ENCODE measurements at regions not wholly inside any gene's neighbourhood (a gene's known extent, or its start where the extent isn't known, plus 50 kb on each side); places are given as distances from the start of the nearest gene placed in this dataset.

DNA sequence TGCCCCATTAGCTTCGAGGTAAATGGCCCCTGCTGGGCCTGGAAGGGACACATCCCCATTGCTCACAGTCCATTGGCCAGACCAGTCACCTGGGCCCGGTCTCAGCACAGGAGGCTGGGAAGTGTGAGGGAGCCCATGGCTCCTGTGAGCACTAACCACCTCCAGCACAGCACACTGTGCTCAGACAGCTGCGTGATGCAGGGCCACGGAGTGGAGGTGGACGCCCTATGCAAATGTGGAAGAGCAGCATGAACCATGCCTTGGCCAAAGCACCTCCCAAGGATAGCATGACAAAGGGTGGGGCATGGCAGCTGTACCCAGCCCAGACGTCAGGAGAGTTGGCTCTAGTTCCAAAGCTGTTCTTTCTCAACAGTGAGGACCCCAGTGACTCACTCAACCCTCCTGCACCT lies 120.1 kb upstream of the ZMIZ1 start:
- peaks cover 27 to 33% of the 10 kb centered on the region in 2 donors for H3K4me1 ChIP-seq (ENCODE audit: control insufficient read depth in 1 of 2, insufficient read depth in 2 of 2, low read length in 2 of 2)
- no peaks in the 10 kb centered on the region for H3K36me3 ChIP-seq (ENCODE audit: control insufficient read depth in 1 of 2, insufficient read depth in 2 of 2, low read length in 2 of 2)
- H3K9me3 ChIP-seq (ENCODE audit: control insufficient read depth in 1 of 2, low read length in 2 of 2) = no peaks in the 10 kb centered on the region
- no peak overlapping the region for H3K27ac ChIP-seq (ENCODE audit: low read length)
- H3K4me3 ChIP-seq (ENCODE audit: low read depth in 1 of 2, low read length in 2 of 2) = no peak overlapping the region
- H3K27me3 ChIP-seq (ENCODE audit: low read depth, low read length) = no peaks in the 10 kb centered on the region

DNA sequence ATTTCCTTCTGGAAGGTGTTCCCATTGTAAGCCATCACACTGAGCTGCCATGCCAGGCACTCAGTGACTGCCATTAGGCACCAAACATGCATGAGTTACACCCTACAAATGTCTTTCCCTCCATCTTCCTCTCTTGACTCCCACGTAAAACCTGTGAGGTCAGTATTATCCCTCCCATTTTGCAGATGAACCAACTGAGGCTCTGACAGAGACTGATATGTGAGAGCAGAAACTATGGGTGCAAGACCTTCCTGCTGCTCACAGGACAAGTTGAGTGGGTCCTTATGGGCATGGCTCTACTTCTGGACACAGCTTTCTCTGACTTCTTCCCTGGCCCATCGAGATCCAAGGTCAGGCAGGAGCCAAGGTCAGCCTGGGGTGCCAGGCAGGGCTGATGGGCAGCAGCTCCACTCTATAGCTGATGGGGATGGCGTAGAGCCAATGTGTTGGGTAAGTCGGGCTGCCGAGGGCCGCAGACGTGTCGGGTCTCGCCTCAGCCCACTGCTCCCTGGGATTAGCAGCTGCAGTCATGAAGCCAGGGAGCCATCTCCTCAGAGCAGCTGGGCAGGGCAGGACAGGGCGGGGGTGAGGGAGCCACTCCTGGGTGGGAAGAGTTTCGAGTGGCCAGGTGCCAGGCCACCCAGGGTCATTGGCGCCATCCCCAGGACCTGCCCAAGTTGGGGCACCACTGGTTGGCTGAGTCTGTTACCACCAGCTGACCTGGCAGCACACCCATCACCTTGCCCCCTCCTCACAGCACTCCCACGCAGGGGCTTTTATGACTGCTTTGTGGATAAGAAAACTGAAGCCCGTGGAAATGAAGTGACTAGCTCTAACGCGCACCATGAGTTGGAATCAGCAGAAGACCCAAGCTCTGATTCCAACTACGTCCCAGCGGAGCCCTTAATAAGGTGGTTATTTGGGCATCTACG lies 117.8 kb upstream of the ZMIZ1 start:
- Histone ChIP-seq H3K4me3 (ENCODE audit: low read depth in 1 of 2, low read length in 2 of 2) (no peak overlapping the region), H3K36me3 (ENCODE audit: control insufficient read depth in 1 of 2, insufficient read depth in 2 of 2, low read length in 2 of 2) (no peaks in the 10 kb centered on the region), H3K9me3 (ENCODE audit: control insufficient read depth in 1 of 2, low read length in 2 of 2) (no peaks in the 10 kb centered on the region), H3K27ac (ENCODE audit: low read length) (no peak overlapping the region), H3K4me1 (ENCODE audit: control insufficient read depth in 1 of 2, insufficient read depth in 2 of 2, low read length in 2 of 2) (peaks cover 9 to 12% of the 10 kb centered on the region in 2 donors), H3K27me3 (ENCODE audit: low read depth, low read length) (no peaks in the 10 kb centered on the region)

DNA sequence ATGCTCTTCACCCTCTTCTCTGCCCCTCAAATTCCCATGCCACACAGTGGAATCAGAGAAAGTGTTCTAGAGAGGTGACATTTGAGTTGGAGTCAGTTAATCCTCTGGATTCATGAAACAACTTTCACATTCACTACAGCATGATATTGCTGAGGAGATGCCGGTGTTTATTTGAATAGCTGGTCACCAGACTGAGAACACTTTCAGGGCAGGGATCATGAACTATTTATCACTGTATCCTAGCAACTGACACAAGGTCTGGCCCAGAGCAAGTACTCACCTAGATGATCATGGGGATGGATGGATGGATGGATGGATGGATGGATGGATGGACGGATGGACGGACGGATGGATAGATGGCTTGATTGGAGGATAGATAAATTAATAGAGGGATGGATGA lies 116.7 kb upstream of the ZMIZ1 start:
- H3K27ac ChIP-seq (ENCODE audit: low read length) = no peak overlapping the region
- no peak overlapping the region for H3K4me3 ChIP-seq (ENCODE audit: low read depth in 1 of 2, low read length in 2 of 2)
- H3K36me3 ChIP-seq (ENCODE audit: control insufficient read depth in 1 of 2, insufficient read depth in 2 of 2, low read length in 2 of 2) = no peaks in the 10 kb centered on the region
- peaks cover 4% of the 10 kb centered on the region in 2 donors for H3K4me1 ChIP-seq (ENCODE audit: control insufficient read depth in 1 of 2, insufficient read depth in 2 of 2, low read length in 2 of 2)
- no peaks in the 10 kb centered on the region for H3K9me3 ChIP-seq (ENCODE audit: control insufficient read depth in 1 of 2, low read length in 2 of 2)
- H3K27me3 ChIP-seq (ENCODE audit: low read depth, low read length) = no peaks in the 10 kb centered on the region

DNA sequence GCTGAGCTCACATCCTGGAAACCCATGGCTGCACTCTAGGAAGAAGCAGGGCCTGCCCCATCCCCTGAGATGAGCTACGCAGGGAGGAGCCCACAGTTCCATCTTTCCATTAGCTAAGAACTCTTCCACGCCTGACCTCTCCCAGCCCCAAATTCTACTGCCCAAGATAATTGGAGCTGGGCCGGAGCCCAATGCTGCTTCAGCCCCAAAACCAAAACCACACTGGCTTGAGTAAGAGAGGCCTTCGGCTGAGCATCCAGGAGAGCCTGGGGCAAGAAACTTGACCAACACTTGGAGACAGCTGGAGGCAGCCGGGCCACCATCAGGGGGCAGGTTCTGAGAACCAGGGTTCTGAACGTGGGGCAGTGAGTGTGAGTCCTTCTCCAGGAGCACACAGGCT lies 116.1 kb upstream of the ZMIZ1 start:
- H3K27ac ChIP-seq (ENCODE audit: low read length) = no peak overlapping the region
- no peak overlapping the region for H3K4me3 ChIP-seq (ENCODE audit: low read depth in 1 of 2, low read length in 2 of 2)
- no peaks in the 10 kb centered on the region for H3K27me3 ChIP-seq (ENCODE audit: low read depth, low read length)
- H3K36me3 ChIP-seq (ENCODE audit: control insufficient read depth in 1 of 2, insufficient read depth in 2 of 2, low read length in 2 of 2) = no peaks in the 10 kb centered on the region
- no peaks in the 10 kb centered on the region for H3K9me3 ChIP-seq (ENCODE audit: control insufficient read depth in 1 of 2, low read length in 2 of 2)
- H3K4me1 ChIP-seq (ENCODE audit: control insufficient read depth in 1 of 2, insufficient read depth in 2 of 2, low read length in 2 of 2) = peaks cover 0 to 4% of the 10 kb centered on the region in 2 donors

DNA sequence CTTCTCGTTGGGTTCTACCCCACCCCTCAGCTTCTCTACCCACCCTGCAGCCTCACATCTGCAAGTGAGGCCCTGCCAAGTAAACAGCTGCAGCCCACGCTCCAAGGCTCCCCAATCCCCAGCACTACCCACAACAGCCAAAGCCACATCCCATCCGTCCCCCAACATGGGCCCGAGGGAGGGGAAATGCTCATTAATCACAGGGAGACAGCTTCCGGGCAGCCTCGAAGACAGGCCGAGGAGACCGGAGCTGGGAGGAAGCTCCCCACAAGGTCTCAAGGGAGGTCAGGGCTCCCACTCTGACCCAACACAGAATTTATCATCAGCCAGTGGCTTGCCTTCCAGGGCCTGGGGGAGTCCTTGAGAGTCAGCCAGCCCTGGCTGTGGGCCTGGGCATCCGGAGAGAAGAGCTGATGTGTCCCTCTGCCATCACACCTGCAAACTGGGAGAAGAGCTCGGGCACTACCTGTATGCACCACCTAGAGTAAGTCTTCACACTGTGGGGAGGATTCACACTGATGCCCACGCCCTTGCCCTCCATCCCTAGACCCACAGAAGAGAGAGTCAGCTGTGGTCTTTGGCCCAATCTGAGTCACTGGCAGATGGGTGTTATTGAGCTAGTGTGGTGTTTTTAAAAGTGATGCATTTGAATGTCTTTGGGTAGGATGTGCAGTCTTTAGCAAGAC lies 115.5 kb upstream of the ZMIZ1 start:
- no peaks in the 10 kb centered on the region for H3K9me3 ChIP-seq (ENCODE audit: control insufficient read depth in 1 of 2, low read length in 2 of 2)
- H3K4me3 ChIP-seq (ENCODE audit: low read depth in 1 of 2, low read length in 2 of 2) = no peak overlapping the region
- no peaks in the 10 kb centered on the region for H3K36me3 ChIP-seq (ENCODE audit: control insufficient read depth in 1 of 2, insufficient read depth in 2 of 2, low read length in 2 of 2)
- H3K4me1 ChIP-seq (ENCODE audit: control insufficient read depth in 1 of 2, insufficient read depth in 2 of 2, low read length in 2 of 2) = peaks cover 0 to 4% of the 10 kb centered on the region in 2 donors
- H3K27ac ChIP-seq (ENCODE audit: low read length) = no peak overlapping the region
- no peaks in the 10 kb centered on the region for H3K27me3 ChIP-seq (ENCODE audit: low read depth, low read length)

GRCh38 chr10:78953799-78954297 lies 114.9 kb upstream of the ZMIZ1 start:
- Histone ChIP-seq H3K4me1 (ENCODE audit: control insufficient read depth in 1 of 2, insufficient read depth in 2 of 2, low read length in 2 of 2) (peaks cover 0 to 4% of the 10 kb centered on the region in 2 donors), H3K27me3 (ENCODE audit: low read depth, low read length) (no peaks in the 10 kb centered on the region), H3K27ac (ENCODE audit: low read length) (no peak overlapping the region), H3K9me3 (ENCODE audit: control insufficient read depth in 1 of 2, low read length in 2 of 2) (no peaks in the 10 kb centered on the region), H3K4me3 (ENCODE audit: low read depth in 1 of 2, low read length in 2 of 2) (no peak overlapping the region), H3K36me3 (ENCODE audit: control insufficient read depth in 1 of 2, insufficient read depth in 2 of 2, low read length in 2 of 2) (no peaks in the 10 kb centered on the region)

DNA sequence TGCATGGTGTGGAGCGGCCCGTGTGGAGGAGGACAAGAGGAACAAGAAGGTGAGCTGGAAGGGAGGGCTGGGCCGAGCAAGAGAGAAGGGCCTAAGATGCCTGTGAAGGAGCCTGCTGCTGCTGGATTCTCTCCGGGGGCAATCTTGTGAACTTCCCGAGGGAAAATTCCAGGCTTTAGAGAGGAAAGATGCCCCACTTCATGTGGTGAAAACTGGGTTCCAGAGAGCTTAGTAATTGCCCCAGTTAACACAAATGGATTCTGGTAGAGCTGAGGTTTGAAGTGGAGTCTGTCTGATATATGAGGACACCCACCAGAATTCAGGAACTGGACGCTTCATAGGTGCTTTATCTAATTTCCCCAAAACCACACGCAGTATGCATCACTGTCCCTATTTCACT lies 114.1 kb upstream of the ZMIZ1 start:
- H3K27ac ChIP-seq (ENCODE audit: low read length) = no peak overlapping the region
- H3K4me3 ChIP-seq (ENCODE audit: low read depth in 1 of 2, low read length in 2 of 2) = no peak overlapping the region
- H3K9me3 ChIP-seq (ENCODE audit: control insufficient read depth in 1 of 2, low read length in 2 of 2) = no peaks in the 10 kb centered on the region
- H3K27me3 ChIP-seq (ENCODE audit: low read depth, low read length) = no peaks in the 10 kb centered on the region
- H3K36me3 ChIP-seq (ENCODE audit: control insufficient read depth in 1 of 2, insufficient read depth in 2 of 2, low read length in 2 of 2) = no peaks in the 10 kb centered on the region
- peaks cover 3 to 4% of the 10 kb centered on the region in 2 donors for H3K4me1 ChIP-seq (ENCODE audit: control insufficient read depth in 1 of 2, insufficient read depth in 2 of 2, low read length in 2 of 2)

DNA sequence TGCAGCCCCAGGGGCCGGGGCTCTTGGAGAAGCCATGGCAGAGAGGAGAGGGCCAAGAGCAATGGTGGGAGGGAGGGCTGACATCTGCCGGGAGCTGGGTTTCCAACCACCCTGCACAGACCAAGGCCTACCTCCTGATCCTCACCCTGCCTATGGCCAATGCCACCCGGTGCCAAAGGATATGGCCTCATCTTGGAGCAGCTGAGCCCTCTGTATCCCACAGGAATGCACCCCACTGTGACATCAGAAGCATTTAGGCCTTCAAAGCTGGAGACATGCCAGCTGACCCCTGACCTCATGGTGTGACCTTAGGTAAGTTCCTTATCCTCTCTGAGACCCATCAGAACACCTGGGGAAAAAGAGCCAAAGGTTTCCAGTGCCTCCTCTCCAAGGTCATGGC lies 113.6 kb upstream of the ZMIZ1 start:
- Histone ChIP-seq H3K9me3 (ENCODE audit: control insufficient read depth in 1 of 2, low read length in 2 of 2) (no peaks in the 10 kb centered on the region), H3K27ac (ENCODE audit: low read length) (no peak overlapping the region), H3K36me3 (ENCODE audit: control insufficient read depth in 1 of 2, insufficient read depth in 2 of 2, low read length in 2 of 2) (no peaks in the 10 kb centered on the region), H3K4me3 (ENCODE audit: low read depth in 1 of 2, low read length in 2 of 2) (no peak overlapping the region), H3K4me1 (ENCODE audit: control insufficient read depth in 1 of 2, insufficient read depth in 2 of 2, low read length in 2 of 2) (peaks cover 4 to 8% of the 10 kb centered on the region in 2 donors), H3K27me3 (ENCODE audit: low read depth, low read length) (no peaks in the 10 kb centered on the region)

DNA sequence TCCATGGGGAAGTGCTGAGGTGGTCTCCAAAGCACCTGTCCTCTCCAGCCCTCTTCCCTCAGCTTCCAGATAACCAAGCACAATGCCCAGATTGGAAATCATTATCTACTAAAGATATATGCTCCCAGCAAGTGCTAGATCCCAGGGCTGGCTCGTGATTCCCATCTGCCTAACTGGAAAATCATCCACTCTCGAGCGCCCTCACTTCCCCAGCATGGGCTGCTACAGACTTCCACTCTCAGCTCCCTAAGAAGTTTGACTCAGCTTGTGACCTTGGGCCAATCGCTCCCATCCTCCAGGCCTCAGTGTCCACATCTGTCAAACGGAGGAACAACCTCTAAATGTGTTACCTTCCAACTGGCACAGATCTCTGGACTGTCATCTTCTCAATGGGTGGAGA lies 112.4 kb upstream of the ZMIZ1 start:
- Histone ChIP-seq H3K4me1 (ENCODE audit: control insufficient read depth in 1 of 2, insufficient read depth in 2 of 2, low read length in 2 of 2) (peaks cover 4 to 15% of the 10 kb centered on the region in 2 donors), H3K9me3 (ENCODE audit: control insufficient read depth in 1 of 2, low read length in 2 of 2) (no peaks in the 10 kb centered on the region), H3K27me3 (ENCODE audit: low read depth, low read length) (no peaks in the 10 kb centered on the region), H3K27ac (ENCODE audit: low read length) (no peak overlapping the region), H3K4me3 (ENCODE audit: low read depth in 1 of 2, low read length in 2 of 2) (no peak overlapping the region), H3K36me3 (ENCODE audit: control insufficient read depth in 1 of 2, insufficient read depth in 2 of 2, low read length in 2 of 2) (no peaks in the 10 kb centered on the region)

DNA sequence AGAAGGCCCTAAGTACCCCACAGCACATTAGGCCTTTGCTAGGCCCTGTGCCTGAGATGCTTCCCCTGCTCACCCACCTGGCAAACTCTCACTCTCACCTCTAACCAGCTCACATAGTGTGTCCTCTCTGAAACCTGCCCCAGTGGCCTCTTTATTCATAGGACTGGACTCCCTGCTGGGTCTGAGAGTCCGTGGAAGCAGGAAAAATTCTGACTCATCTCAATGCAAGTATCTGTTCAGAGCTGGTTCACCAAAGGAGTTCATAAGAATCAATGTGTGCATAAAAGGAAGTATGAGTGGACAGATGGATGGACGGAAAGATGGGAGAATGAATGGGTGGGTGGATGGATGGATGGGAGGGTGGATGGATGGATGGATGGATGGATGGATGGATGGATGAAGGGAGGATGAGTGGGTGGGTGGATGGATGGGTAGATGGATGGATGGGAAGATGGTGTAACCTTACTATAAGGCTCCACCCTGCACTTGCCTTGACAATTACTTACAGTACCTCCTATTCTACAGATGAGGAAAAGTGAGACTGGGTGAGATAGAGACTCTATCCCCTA lies 111.2 kb upstream of the ZMIZ1 start:
- no peaks in the 10 kb centered on the region for H3K27me3 ChIP-seq (ENCODE audit: low read depth, low read length)
- no peak overlapping the region for H3K4me3 ChIP-seq (ENCODE audit: low read depth in 1 of 2, low read length in 2 of 2)

GRCh38 chr10:78959217-78959923 lies 109.4 kb upstream of the ZMIZ1 start:
- H3K27me3 ChIP-seq (ENCODE audit: low read depth, low read length) = no peaks in the 10 kb centered on the region
- no peaks in the 10 kb centered on the region for H3K9me3 ChIP-seq (ENCODE audit: control insufficient read depth in 1 of 2, low read length in 2 of 2)
- H3K36me3 ChIP-seq (ENCODE audit: control insufficient read depth in 1 of 2, insufficient read depth in 2 of 2, low read length in 2 of 2) = no peaks in the 10 kb centered on the region
- H3K27ac ChIP-seq (ENCODE audit: low read length) = no peak overlapping the region
- peaks cover 0 to 15% of the 10 kb centered on the region in 2 donors for H3K4me1 ChIP-seq (ENCODE audit: control insufficient read depth in 1 of 2, insufficient read depth in 2 of 2, low read length in 2 of 2)
- no peak overlapping the region for H3K4me3 ChIP-seq (ENCODE audit: low read depth in 1 of 2, low read length in 2 of 2)

More for the DNA sequence above, 111.2 kb upstream of the ZMIZ1 start:
- Histone ChIP-seq H3K9me3 (ENCODE audit: control insufficient read depth in 1 of 2, low read length in 2 of 2) (no peaks in the 10 kb centered on the region), H3K4me1 (ENCODE audit: control insufficient read depth in 1 of 2, insufficient read depth in 2 of 2, low read length in 2 of 2) (peaks cover 4 to 15% of the 10 kb centered on the region in 2 donors), H3K36me3 (ENCODE audit: control insufficient read depth in 1 of 2, insufficient read depth in 2 of 2, low read length in 2 of 2) (no peaks in the 10 kb centered on the region), H3K27ac (ENCODE audit: low read length) (no peak overlapping the region)

All from muscle layer of duodenum (tissue), 2 donors.